ENCODE measurements at regions not wholly inside any gene's neighbourhood (a gene's known extent, or its start where the extent isn't known, plus 50 kb on each side); places are given as distances from the start of the nearest gene placed in this dataset.
"Not testable (repeated sequence)": the region's sequence is repeated elsewhere in the genome, so short reads cannot be mapped to it uniquely, and the experiment has no call there.

- Histone ChIP-seq H3K4me3 (ENCODE audit: low read depth, low read length) (no peak overlapping the region), H3K36me3 (no peaks in the 10 kb centered on the region), H3K4me1 (no peaks in the 10 kb centered on the region), H3K9me3 (no peaks in the 10 kb centered on the region), H3K27me3 (no peaks in the 10 kb centered on the region)
- no peak for TF ChIP-seq CTCF (IDR thresholded peaks at IDR 0.05; ENCODE audit: low read depth, low read length)
- DNase-seq: no peak
Measured at GRCh38 chr3:17865631-17866030, 123.2 kb upstream of the TBC1D5 start.

- TF ChIP-seq CTCF (IDR thresholded peaks at IDR 0.05; ENCODE audit: low read depth, low read length): no peak
- Histone ChIP-seq H3K4me1 (no peaks in the 10 kb centered on the region), H3K36me3 (no peaks in the 10 kb centered on the region), H3K4me3 (ENCODE audit: low read depth, low read length) (no peak overlapping the region), H3K9me3 (no peaks in the 10 kb centered on the region), H3K27me3 (no peaks in the 10 kb centered on the region)
- no peak for DNase-seq
Measured at GRCh38 chr3:17861476-17861875, 119.0 kb upstream of the TBC1D5 start.

- not testable (repeated sequence) for H3K4me3 ChIP-seq (ENCODE audit: low read depth, low read length)
Measured at GRCh38 chr3:17860840-17861471, 118.5 kb upstream of the TBC1D5 start.

GRCh38 chr3:17852217-17852616, 109.8 kb upstream of the TBC1D5 start:
- Histone ChIP-seq H3K36me3 (no peaks in the 10 kb centered on the region), H3K27me3 (no peaks in the 10 kb centered on the region), H3K9me3 (no peaks in the 10 kb centered on the region), H3K4me1 (no peaks in the 10 kb centered on the region), H3K4me3 (ENCODE audit: low read depth, low read length) (no peak overlapping the region)
- TF ChIP-seq CTCF (IDR thresholded peaks at IDR 0.05; ENCODE audit: low read depth, low read length): no peak
- no peak for DNase-seq

More at GRCh38 chr3:17860840-17861471, 118.5 kb upstream of the TBC1D5 start:
- not testable (repeated sequence) for H3K36me3 ChIP-seq, H3K4me1 ChIP-seq, H3K9me3 ChIP-seq, H3K27me3 ChIP-seq, DNase-seq

GRCh38 chr3:17850448-17850847, 108.0 kb upstream of the TBC1D5 start:
- Histone ChIP-seq H3K4me3 (ENCODE audit: low read depth, low read length) (no peak overlapping the region), H3K27me3 (no peaks in the 10 kb centered on the region), H3K36me3 (no peaks in the 10 kb centered on the region), H3K4me1 (no peaks in the 10 kb centered on the region), H3K9me3 (no peaks in the 10 kb centered on the region)
- DNase-seq: no peak
- TF ChIP-seq CTCF (IDR thresholded peaks at IDR 0.05; ENCODE audit: low read depth, low read length): no peak

- no peaks in the 10 kb centered on the region for H3K4me1 ChIP-seq
- TF ChIP-seq CTCF (IDR thresholded peaks at IDR 0.05; ENCODE audit: low read depth, low read length): no peak
- no peaks in the 10 kb centered on the region for H3K27me3 ChIP-seq
- no peak overlapping the region for H3K4me3 ChIP-seq (ENCODE audit: low read depth, low read length)
- H3K9me3 ChIP-seq: no peaks in the 10 kb centered on the region
- DNase-seq: no peak
- H3K36me3 ChIP-seq: no peaks in the 10 kb centered on the region
Measured at GRCh38 chr3:17848102-17848501, 105.7 kb upstream of the TBC1D5 start.

- H3K9me3 ChIP-seq: no peaks in the 10 kb centered on the region
- no peaks in the 10 kb centered on the region for H3K36me3 ChIP-seq
- no peak for DNase-seq
- H3K4me3 ChIP-seq (ENCODE audit: low read depth, low read length): no peak overlapping the region
- H3K4me1 ChIP-seq: no peaks in the 10 kb centered on the region
- no peak for TF ChIP-seq CTCF (IDR thresholded peaks at IDR 0.05; ENCODE audit: low read depth, low read length)
- no peaks in the 10 kb centered on the region for H3K27me3 ChIP-seq
Measured at GRCh38 chr3:17847156-17847555, 104.7 kb upstream of the TBC1D5 start.
